Lower leg skin (tissue), 3 donors: ENCODE measurements at regions not wholly inside any gene's neighbourhood (a gene's known extent, or its start where the extent isn't known, plus 50 kb on each side); places are given as distances from the start of the nearest gene placed in this dataset.

Experiments used
- POLR2A ChIP-seq, 2 donors: fragments of 450-650 bp; IDR thresholded peaks; one replicate each; pipeline ENCODE4 v1.6.1; 2016 to 2017; ENCODE audit warnings: antibody characterized with exemption in 2 of 2, mild to moderate bottlenecking in 1 of 2, moderate library complexity in 1 of 2
- TF ChIP-seq, protein P1 (sequence below), 3 donors: fragments of 450-650 bp; IDR thresholded peaks; one replicate each; pipeline ENCODE4 v1.5.1; 2016; ENCODE audit warnings: antibody characterized with exemption in 3 of 3, mild to moderate bottlenecking in 3 of 3, moderate library complexity in 2 of 3

DNA sequence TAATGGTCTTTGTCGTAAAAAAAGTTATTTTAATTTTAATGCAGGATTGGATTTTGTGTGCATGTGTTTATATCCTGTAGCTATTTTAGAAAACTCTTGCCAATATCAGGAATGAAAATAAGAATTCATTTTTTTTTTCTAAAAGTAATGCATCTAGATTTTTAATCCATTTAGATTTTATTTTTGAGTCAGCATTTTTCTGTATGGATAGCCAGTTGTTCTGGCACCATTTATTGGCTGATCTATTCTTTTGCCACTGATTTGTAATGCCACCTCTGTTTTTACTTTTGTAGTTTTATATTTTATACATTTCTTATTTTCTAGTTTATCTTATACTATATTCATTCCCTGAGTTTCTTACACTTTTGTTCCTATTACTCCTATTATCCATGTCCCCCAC lies 343.0 kb downstream of the FOXG1 start:
- TF ChIP-seq, protein P1, sequence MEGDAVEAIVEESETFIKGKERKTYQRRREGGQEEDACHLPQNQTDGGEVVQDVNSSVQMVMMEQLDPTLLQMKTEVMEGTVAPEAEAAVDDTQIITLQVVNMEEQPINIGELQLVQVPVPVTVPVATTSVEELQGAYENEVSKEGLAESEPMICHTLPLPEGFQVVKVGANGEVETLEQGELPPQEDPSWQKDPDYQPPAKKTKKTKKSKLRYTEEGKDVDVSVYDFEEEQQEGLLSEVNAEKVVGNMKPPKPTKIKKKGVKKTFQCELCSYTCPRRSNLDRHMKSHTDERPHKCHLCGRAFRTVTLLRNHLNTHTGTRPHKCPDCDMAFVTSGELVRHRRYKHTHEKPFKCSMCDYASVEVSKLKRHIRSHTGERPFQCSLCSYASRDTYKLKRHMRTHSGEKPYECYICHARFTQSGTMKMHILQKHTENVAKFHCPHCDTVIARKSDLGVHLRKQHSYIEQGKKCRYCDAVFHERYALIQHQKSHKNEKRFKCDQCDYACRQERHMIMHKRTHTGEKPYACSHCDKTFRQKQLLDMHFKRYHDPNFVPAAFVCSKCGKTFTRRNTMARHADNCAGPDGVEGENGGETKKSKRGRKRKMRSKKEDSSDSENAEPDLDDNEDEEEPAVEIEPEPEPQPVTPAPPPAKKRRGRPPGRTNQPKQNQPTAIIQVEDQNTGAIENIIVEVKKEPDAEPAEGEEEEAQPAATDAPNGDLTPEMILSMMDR (IDR thresholded peaks at IDR 0.05): no peak
- TF ChIP-seq POLR2A (IDR thresholded peaks at IDR 0.05): no peak
